CD4-positive, alpha-beta T cell (primary cell): ENCODE measurements at regions not wholly inside any gene's neighbourhood (a gene's known extent, or its start where the extent isn't known, plus 50 kb on each side); places are given as distances from the start of the nearest gene placed in this dataset.

ENCODE experiments used
- ATAC-seq: fragments of 200-7000 bp; cut with Tn5 transposase; one replicate; pipeline ENCODE4 v1.10.0; 2022; ENCODE audit warnings: mild to moderate bottlenecking; ENCODE audit not compliant: poor library complexity
- CTCF ChIA-PET: fragments of 350-600 bp; sonication (Branson Sonifier 250); formaldehyde crosslinking; loops from one replicate; lab custom pipeline; 2021; ENCODE audit warnings: antibody characterized with exemption, inconsistent platforms; lab: Charles Lee
- POLR2A ChIA-PET: fragments of 350-600 bp; sonication (Branson Sonifier 250); formaldehyde crosslinking; loops from one replicate; lab custom pipeline; 2021; ENCODE audit warnings: antibody characterized with exemption, inconsistent platforms; lab: Charles Lee
- DNase-seq, 14 experiments: peaks; one replicate each; pipeline ENCODE4 v3.0.0-alpha.2; 2013 to 2020; ENCODE audit warnings: mixed read lengths in 2 of 14
- H3K27ac ChIP-seq, 2 donors: one replicate each; pipeline versions ENCODE4 v1.5.1 to v1.7.0; 2013; ENCODE audit warnings: low read length in 2 of 2, low read depth in 1 of 2, mild to moderate bottlenecking in 1 of 2
- H3K27me3 ChIP-seq, 2 experiments: 1 replicate in 1 of 2; 2 replicates in 1 of 2; pipeline versions ENCODE4 v1.6.1 to v1.7.0; 2013; ENCODE audit warnings: low read length in 2 of 2, control low read depth in 1 of 2, mild to moderate bottlenecking in 1 of 2, moderate library complexity in 1 of 2; ENCODE audit not compliant: insufficient read depth in 2 of 2, control insufficient read depth in 1 of 2
- H3K36me3 ChIP-seq: one replicate; pipeline ENCODE4 v1.6.1; 2013; ENCODE audit warnings: low read length, control low read depth; ENCODE audit not compliant: insufficient read depth
- H3K4me1 ChIP-seq: one replicate; pipeline ENCODE4 v1.6.1; 2013; ENCODE audit warnings: low read length, control low read depth; ENCODE audit not compliant: insufficient read depth
- H3K4me3 ChIP-seq: one replicate; pipeline ENCODE4 v1.5.1; 2013; ENCODE audit warnings: mild to moderate bottlenecking, low read length, moderate library complexity
- H3K9me3 ChIP-seq, 2 experiments: 1 replicate in 1 of 2; 2 replicates in 1 of 2; pipeline versions ENCODE4 v1.6.1 to v1.7.0; 2013; ENCODE audit warnings: low read length in 2 of 2, mild to moderate bottlenecking in 2 of 2, control low read depth in 1 of 2, moderate library complexity in 1 of 2; ENCODE audit not compliant: control insufficient read depth in 1 of 2, insufficient read depth in 1 of 2
- H3K27ac Mint-ChIP-seq: one replicate; pipeline ENCODE4 v1.8.0; 2020; ENCODE audit warnings: mixed read lengths
- H3K27me3 Mint-ChIP-seq: one replicate; pipeline ENCODE4 v1.8.0; 2021; ENCODE audit warnings: mixed read lengths
- H3K36me3 Mint-ChIP-seq: one replicate; pipeline ENCODE4 v1.8.0; 2021; ENCODE audit warnings: low read depth, mixed read lengths
- H3K4me1 Mint-ChIP-seq: one replicate; pipeline ENCODE4 v1.8.0; 2021; ENCODE audit warnings: low read depth, mixed read lengths
- H3K4me3 Mint-ChIP-seq: one replicate; pipeline ENCODE4 v1.8.0; 2020; ENCODE audit warnings: mild to moderate bottlenecking, mixed read lengths
- H3K9me3 Mint-ChIP-seq: one replicate; pipeline ENCODE4 v1.8.0; 2020; ENCODE audit warnings: mixed read lengths
- intact Hi-C, 2 experiments: fragments of 100-400 bp; cut with DNase I in 1 of 2; cut with micrococcal nuclease in 1 of 2; formaldehyde crosslinking; loops; one replicate each; pipeline versions ENCODE4 v1.15.1 to v1.9.0; 2023 to 2025; cut with DNase I, micrococcal nuclease
- TF ChIP-seq, protein P1 (sequence below): fragments of 200-600 bp; IDR thresholded peaks from one replicate; pipeline ENCODE4 v1.8.0; 2022; ENCODE audit warnings: antibody characterized with exemption, mild to moderate bottlenecking

DNA sequence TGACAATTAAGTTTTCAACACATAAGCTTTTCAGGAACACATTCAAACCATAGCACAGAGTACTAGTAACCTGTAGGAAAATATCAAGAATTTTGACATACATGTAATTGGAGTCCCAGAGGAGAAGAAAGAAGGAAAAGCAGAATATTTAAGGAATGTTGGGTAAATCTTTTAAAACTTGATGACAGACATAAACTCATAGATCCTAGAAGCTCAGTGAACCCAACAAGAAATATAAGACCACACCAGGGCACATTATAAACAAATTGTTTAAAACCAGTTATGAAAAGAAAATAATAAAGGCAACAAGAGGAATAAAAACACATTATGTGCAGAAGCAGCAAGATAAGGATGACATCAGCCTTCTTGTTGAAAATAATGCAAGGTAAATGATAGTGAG, 151.5 kb upstream of the ATXN1 start:
- intact Hi-C loops = no loop called here
- Mint-ChIP-seq H3K27ac (no peak overlapping the region), H3K27me3 (peaks cover 4% of the 10 kb centered on the region), H3K36me3 (no peaks in the 10 kb centered on the region), H3K4me1 (no peaks in the 10 kb centered on the region), H3K4me3 (no peak overlapping the region), H3K9me3 (peaks cover 9% of the 10 kb centered on the region)
- ATAC-seq = no peak
- H3K27me3 ChIP-seq = no peaks in the 10 kb centered on the region
- no peaks in the 10 kb centered on the region for H3K36me3 ChIP-seq
- DNase-seq = no peak
- H3K27ac ChIP-seq = no peak overlapping the region
- TF ChIP-seq, protein P1, sequence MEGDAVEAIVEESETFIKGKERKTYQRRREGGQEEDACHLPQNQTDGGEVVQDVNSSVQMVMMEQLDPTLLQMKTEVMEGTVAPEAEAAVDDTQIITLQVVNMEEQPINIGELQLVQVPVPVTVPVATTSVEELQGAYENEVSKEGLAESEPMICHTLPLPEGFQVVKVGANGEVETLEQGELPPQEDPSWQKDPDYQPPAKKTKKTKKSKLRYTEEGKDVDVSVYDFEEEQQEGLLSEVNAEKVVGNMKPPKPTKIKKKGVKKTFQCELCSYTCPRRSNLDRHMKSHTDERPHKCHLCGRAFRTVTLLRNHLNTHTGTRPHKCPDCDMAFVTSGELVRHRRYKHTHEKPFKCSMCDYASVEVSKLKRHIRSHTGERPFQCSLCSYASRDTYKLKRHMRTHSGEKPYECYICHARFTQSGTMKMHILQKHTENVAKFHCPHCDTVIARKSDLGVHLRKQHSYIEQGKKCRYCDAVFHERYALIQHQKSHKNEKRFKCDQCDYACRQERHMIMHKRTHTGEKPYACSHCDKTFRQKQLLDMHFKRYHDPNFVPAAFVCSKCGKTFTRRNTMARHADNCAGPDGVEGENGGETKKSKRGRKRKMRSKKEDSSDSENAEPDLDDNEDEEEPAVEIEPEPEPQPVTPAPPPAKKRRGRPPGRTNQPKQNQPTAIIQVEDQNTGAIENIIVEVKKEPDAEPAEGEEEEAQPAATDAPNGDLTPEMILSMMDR = no peak
- ChIA-PET CTCF (no interaction called here), POLR2A (no interaction called here)
- H3K9me3 ChIP-seq = peaks cover 9 to 11% of the 10 kb centered on the region in 2 experiments
- H3K4me1 ChIP-seq = no peaks in the 10 kb centered on the region
- no peak overlapping the region for H3K4me3 ChIP-seq

DNA sequence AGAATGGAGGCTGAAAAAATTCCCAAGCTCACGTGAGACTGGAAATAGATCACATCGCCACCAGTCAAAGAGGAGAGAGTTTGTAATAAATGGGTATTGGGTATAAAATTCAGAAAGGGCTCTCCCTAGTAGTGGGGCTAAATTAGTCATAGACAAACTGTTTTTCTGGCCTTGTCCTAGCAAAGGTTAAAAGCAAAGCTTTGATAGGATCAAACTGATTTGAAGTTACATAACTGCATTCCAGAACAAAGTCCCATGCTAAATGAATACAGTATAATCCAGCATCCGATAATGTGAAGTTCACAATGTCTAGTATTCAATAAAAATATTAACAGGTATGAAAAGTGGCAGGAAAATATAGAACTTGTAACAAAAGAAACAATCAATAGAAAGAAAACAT, 149.8 kb upstream of the ATXN1 start:
- Mint-ChIP-seq H3K9me3 (peaks cover 9% of the 10 kb centered on the region), H3K4me3 (no peak overlapping the region), H3K27ac (no peak overlapping the region), H3K4me1 (no peaks in the 10 kb centered on the region), H3K27me3 (peaks cover 15% of the 10 kb centered on the region), H3K36me3 (no peaks in the 10 kb centered on the region)
- TF ChIP-seq, protein P1 = no peak
- CTCF ChIA-PET = no interaction called here
- POLR2A ChIA-PET = no interaction called here
- H3K27me3 ChIP-seq = peaks cover 0 to 5% of the 10 kb centered on the region in 2 experiments
- no peak overlapping the region for H3K4me3 ChIP-seq
- peaks cover 9 to 11% of the 10 kb centered on the region in 2 experiments for H3K9me3 ChIP-seq
- no peak for ATAC-seq
- no peaks in the 10 kb centered on the region for H3K36me3 ChIP-seq
- DNase-seq = no peak
- H3K27ac ChIP-seq = no peak overlapping the region
- intact Hi-C loops = no loop called here
- H3K4me1 ChIP-seq = no peaks in the 10 kb centered on the region

DNA sequence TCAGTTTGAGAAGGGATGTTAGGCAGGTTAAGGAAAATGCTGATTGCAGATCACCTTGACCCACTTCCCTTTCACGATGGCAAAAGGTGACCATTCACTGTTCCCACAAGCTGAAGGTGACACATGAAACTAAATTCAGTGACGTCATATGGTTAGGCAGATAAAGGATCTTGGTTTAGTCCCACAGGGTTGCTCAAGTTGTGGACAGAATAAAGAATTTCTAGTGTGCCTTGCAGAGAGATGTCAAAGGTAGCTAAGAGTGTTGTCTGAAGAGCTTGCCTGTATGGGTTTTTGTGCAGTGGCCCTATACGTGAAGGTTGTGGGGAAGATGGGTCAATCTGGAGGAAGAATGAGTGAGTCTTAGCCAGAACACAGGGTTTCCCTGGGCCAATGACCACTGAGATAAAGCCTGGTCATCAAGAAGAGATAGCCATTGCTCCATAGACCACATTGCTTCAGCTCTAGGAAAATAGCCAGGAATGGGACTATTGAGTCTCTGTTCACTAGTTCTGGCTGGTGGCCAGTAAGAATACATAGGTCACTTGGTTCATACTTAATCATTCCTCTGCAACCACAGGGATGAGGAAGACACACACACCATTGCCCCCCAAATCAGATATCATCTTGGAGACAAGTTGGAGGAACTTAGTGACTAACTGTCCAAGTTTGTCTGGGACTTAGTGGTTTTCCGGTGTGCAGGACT, 148.5 kb upstream of the ATXN1 start:
- TF ChIP-seq, protein P1 = no peak
- peaks cover 19% of the 10 kb centered on the region for H3K27me3 Mint-ChIP-seq
- ATAC-seq = no peak
- H3K4me3 Mint-ChIP-seq = no peak overlapping the region
- no peak overlapping the region for H3K4me3 ChIP-seq
- no peak for DNase-seq
- ChIA-PET CTCF (no interaction called here), POLR2A (no interaction called here)
- H3K36me3 ChIP-seq = no peaks in the 10 kb centered on the region
- no peak overlapping the region for H3K27ac Mint-ChIP-seq
- no peaks in the 10 kb centered on the region for H3K4me1 ChIP-seq
- H3K9me3 ChIP-seq = peaks cover 8 to 9% of the 10 kb centered on the region in 2 experiments
- intact Hi-C loops = no loop called here
- H3K36me3 Mint-ChIP-seq = no peaks in the 10 kb centered on the region
- peaks cover 2 to 7% of the 10 kb centered on the region in 2 experiments for H3K27me3 ChIP-seq
- H3K9me3 Mint-ChIP-seq = peaks cover 9% of the 10 kb centered on the region
- no peak overlapping the region for H3K27ac ChIP-seq
- no peaks in the 10 kb centered on the region for H3K4me1 Mint-ChIP-seq
